LNCAP (cell line): ENCODE measurements at regions not wholly inside any gene's neighbourhood (a gene's known extent, or its start where the extent isn't known, plus 50 kb on each side); places are given as distances from the start of the nearest gene placed in this dataset.

Experiments
- TF ChIP-seq, protein P1 (sequence below): fragments of 450-650 bp; IDR thresholded peaks from 2 replicates; pipeline ENCODE4 v1.5.1; 2017; ENCODE audit warnings: mild to moderate bottlenecking

DNA sequence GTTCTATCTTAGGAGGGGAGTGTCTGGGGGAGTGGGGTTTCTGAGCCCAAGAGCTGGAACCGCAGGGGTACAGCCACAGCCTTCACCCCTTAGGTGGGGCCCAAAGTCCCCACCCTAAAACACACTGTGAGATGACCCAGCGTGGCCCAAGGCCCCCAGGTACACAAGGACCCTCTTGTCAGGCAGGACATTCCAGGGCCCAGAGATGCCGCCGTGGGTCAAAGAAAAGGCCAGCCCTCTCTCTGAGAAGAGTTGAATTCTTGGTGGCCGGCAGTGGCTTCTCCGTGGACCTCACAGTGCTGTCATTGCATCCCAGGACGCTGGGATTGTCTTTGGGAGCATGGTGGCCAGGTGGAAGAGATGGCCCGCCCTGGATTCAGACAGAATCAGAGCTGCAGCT lies 176.3 kb upstream of the C1orf174 start:
- TF ChIP-seq, protein P1, sequence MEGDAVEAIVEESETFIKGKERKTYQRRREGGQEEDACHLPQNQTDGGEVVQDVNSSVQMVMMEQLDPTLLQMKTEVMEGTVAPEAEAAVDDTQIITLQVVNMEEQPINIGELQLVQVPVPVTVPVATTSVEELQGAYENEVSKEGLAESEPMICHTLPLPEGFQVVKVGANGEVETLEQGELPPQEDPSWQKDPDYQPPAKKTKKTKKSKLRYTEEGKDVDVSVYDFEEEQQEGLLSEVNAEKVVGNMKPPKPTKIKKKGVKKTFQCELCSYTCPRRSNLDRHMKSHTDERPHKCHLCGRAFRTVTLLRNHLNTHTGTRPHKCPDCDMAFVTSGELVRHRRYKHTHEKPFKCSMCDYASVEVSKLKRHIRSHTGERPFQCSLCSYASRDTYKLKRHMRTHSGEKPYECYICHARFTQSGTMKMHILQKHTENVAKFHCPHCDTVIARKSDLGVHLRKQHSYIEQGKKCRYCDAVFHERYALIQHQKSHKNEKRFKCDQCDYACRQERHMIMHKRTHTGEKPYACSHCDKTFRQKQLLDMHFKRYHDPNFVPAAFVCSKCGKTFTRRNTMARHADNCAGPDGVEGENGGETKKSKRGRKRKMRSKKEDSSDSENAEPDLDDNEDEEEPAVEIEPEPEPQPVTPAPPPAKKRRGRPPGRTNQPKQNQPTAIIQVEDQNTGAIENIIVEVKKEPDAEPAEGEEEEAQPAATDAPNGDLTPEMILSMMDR = no peak

DNA sequence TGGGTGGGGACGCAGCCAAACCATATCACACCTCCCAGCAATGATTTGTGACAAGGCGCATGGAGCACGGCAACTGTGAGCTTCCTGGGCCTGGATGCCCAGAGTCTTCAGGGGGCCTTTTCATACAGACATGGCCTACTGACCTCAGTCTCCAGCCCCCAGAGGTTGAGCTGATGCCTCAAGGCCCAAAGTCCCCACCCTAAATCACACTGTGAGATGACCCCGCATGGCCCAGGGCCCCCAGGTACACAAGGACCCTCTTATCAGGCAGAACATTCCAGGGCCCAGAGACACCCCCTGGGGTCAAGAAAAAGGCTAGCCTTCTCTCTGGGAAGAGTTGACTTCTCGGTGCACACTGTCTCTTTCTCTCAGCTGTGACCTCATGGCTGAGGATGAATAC lies 179.7 kb upstream of the C1orf174 start:
- TF ChIP-seq, protein P1 = no peak

DNA sequence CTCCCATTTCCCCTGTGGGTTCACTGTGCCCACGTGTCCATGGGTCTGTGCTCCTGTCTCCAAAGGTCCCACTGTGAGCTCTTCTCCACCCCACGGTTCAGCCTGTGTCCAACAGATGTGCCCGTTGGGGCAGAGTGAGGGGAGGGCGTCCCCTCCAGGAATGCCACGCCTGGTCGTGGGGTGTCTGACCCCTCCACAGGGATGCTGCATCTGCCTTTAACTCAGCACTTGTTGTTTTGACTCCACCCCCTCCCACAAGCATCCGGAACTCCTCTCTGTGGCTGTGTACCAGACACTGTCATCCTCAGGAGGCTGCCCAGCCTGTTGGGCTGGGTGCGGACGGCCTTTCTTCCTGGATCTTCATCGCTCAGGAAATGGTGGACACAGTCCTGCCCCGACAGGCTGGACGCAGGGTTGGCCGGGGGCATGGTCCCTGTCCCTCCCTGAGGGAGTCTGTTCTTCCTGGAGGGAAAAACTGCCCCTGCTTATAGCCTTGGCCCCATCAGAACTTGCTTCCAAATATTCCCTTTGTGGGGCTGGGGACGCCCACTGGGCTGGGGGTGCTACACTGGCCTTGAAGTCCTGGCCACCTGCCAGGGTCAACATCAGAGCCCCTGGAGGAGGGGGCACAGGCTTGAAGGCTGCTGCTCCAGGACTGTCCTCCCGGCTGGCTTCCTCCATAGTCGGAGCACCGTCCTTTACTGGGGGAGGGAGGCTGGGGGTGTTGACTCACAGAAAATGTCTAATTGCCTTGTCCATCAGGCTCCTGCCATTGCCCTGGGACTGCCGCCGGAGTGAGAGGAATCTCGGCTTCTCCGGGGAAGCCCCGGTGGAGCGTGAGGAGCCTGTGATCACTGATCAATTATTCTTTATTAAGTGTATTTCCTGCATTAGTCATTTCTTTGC lies 182.0 kb upstream of the C1orf174 start:
- TF ChIP-seq, protein P1 = no peak

DNA sequence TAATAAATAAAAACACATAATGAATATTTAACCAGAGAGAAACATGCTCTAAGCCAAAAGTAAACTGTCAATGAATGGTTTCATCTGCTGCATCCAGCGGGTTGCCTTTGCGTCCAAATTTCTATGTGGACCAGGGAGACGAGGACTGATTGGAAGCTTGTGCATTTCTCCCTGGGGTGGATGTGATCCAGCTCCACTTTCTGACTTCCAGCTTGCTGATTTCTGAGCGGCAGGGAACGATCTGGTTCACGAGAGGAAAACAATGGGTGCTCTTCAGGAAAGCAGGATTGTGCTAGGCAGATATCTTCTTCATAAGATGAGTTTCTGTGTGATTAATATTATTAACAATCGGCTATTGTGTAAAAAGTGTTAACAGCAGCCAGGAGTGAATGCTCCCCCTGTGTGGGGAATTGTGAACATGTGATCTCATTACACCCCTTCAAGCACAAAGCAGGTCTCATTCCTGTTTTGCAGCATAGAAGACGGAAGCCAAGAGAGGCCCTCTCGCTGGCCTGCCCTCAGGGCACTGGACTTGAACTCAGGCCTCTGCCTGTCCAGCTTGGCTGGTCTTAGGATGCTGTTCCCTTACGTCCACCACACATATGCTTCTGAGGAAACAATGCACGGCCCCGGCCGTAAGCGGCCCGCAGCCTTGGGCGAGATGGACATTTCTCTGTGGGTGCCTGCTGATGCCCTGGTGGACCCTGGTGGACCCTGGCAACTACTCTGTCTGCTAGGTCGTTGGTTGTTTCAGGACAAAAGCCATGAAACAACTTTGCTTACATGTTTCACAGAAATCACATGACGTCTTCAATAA lies 183.4 kb upstream of the C1orf174 start:
- TF ChIP-seq, protein P1 = no peak

DNA sequence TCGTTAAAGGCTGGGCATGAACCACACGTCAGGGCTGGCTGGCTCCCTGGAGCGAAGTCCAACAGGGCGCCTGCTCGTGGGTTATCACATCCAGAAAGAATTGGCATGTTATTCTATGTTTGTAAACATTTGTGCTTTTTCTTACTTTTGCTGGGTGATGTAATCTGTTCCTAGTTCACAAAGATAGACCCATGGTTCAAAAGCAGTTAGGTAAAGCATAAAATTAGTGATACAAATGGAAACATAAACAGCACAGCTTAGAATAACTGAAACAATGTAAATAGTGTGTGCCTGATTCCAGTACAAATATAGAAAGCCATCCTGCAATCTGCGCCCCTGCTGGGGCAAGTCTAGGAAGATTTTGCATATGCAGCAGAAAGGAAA lies 184.0 kb upstream of the C1orf174 start:
- TF ChIP-seq, protein P1 = no peak

DNA sequence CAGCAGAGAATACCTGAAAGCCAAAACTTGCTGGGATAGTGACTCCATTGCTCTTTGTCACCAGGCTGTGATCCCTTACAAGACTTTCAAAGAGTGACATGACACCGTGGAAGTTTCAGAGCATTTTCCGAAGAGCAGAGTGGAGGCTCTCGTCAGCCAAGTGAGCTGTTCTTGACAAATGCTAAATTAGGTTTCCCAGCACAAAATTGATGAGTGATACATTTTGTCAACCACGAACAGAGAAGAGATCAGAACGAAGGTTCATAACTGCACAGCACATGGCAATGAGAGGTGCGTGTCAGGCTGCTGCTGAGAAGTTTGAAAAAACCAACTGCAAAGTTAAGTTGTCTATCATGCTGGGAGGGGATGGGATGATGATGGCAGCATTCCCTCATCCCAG lies 184.4 kb upstream of the C1orf174 start:
- TF ChIP-seq, protein P1 = no peak

DNA sequence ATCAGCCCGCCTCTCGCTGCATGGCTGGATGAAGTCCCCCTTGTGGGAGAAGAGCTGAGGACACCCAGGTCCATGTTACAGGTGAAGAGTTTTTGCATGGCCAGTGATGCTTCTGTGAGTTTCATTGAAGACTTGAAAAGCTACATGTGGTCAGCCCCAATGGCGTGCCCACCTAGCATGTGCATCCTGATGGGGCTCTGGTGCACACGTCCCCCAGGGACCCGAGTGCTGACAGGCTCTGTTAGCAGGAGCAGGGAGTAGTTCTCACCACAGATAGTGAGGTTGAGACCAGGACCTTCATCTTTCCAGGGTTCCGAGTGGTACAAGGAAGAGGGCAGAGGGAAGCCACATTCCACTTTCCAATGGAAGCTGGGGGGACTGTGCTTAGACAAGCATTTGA lies 184.8 kb upstream of the C1orf174 start:
- TF ChIP-seq, protein P1 = no peak
